SK-N-SH (cell line): ENCODE measurements at regions not wholly inside any gene's neighbourhood (a gene's known extent, or its start where the extent isn't known, plus 50 kb on each side); places are given as distances from the start of the nearest gene placed in this dataset.

Experiments used
- CTCF ChIP-seq: fragments of 200-600 bp; sonication (generic); IDR thresholded peaks from 2 replicates; pipeline ENCODE4 v1.6.1; 2017; ENCODE audit warnings: antibody characterized with exemption, mild to moderate bottlenecking, moderate library complexity
- SMC3 ChIP-seq: IDR thresholded peaks from 2 replicates; pipeline ENCODE4 v1.6.1; 2012; ENCODE audit warnings: low read depth, low read length, improper control_type of control experiment
- YY1 ChIP-seq: IDR thresholded peaks from 2 replicates; pipeline ENCODE4 v1.4.0; 2012; ENCODE audit warnings: low read depth, mild to moderate bottlenecking

- TF ChIP-seq YY1 (no peak), SMC3 (no peak), CTCF (no peak)
Observed at GRCh38 chr2:84209941-84210340, 249.1 kb downstream of the SUCLG1 start.
